Peyer's patch (tissue), 4 donors: ENCODE measurements at regions not wholly inside any gene's neighbourhood (a gene's known extent, or its start where the extent isn't known, plus 50 kb on each side); places are given as distances from the start of the nearest gene placed in this dataset.

Source experiments
- POLR2A ChIP-seq, 2 donors: fragments of 450-650 bp; IDR thresholded peaks; one replicate each; pipeline ENCODE4 v1.5.1; 2017; ENCODE audit warnings: antibody characterized with exemption in 2 of 2, mild to moderate bottlenecking in 2 of 2, moderate library complexity in 2 of 2
- TF ChIP-seq, protein P1 (sequence below), 6 experiments: fragments of 450-650 bp in 4 of 6; fragments of 200-600 bp in 2 of 6; sonication (generic) in 1 of 6; IDR thresholded peaks; one replicate each; pipeline ENCODE4 v1.5.1; 2017 to 2019; ENCODE audit warnings: antibody characterized with exemption in 6 of 6, mild to moderate bottlenecking in 3 of 6, moderate library complexity in 1 of 6

DNA sequence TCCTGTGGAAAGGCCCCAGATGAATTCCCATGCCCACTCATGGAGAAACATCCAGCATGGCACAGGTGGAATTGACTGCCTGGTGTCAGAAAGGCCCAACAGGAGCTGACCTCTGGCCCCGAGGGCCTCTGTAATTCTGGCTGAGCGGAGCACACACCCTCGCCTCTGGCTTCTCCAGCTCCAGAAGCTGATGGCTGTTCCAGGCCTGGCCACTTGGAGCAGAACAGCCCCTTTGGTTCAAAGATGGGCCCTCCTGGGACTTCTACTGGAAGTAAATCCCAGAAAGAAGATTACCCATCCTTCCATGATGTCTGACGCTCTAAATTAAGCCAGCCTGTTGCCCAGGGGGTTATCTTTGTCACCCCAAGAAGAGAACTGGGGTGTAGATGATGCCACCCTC, 275.1 kb upstream of the CDH4 start:
- TF ChIP-seq, protein P1, sequence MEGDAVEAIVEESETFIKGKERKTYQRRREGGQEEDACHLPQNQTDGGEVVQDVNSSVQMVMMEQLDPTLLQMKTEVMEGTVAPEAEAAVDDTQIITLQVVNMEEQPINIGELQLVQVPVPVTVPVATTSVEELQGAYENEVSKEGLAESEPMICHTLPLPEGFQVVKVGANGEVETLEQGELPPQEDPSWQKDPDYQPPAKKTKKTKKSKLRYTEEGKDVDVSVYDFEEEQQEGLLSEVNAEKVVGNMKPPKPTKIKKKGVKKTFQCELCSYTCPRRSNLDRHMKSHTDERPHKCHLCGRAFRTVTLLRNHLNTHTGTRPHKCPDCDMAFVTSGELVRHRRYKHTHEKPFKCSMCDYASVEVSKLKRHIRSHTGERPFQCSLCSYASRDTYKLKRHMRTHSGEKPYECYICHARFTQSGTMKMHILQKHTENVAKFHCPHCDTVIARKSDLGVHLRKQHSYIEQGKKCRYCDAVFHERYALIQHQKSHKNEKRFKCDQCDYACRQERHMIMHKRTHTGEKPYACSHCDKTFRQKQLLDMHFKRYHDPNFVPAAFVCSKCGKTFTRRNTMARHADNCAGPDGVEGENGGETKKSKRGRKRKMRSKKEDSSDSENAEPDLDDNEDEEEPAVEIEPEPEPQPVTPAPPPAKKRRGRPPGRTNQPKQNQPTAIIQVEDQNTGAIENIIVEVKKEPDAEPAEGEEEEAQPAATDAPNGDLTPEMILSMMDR (IDR thresholded peaks at IDR 0.05), result no peak
- no peak for TF ChIP-seq POLR2A (IDR thresholded peaks at IDR 0.05)
